A673 (cell line): ENCODE measurements at regions not wholly inside any gene's neighbourhood (a gene's known extent, or its start where the extent isn't known, plus 50 kb on each side); places are given as distances from the start of the nearest gene placed in this dataset.

ENCODE experiments used
- BruUV-seq: library from RNA; stranded (reverse); fragments of 400-500 nt; replicated peaks from 2 replicates; lab custom pipeline; 2021; lab: Mats Ljungman, UMichigan
- CTCF ChIA-PET: fragments of 300-600 bp; sonication (Branson Sonifier 250); formaldehyde crosslinking; loops from one replicate; lab custom pipeline; 2022; ENCODE audit warnings: antibody characterized with exemption; lab: Charles Lee
- POLR2A ChIA-PET: fragments of 300-600 bp; sonication (Branson Sonifier 250); formaldehyde crosslinking; loops from one replicate; lab custom pipeline; 2022; ENCODE audit warnings: antibody characterized with exemption; ENCODE audit not compliant: low non-redundant PET; lab: Charles Lee
- DNase-seq: peaks from one replicate; pipeline ENCODE4 v3.0.0-alpha.2; 2015; ENCODE audit warnings: low spot score
- H3K27ac ChIP-seq: fragments of 200-600 bp; sonication (generic); 2 replicates; pipeline ENCODE4 v1.5.1; 2016; ENCODE audit warnings: mixed run types, low read depth, mild to moderate bottlenecking, mixed read lengths, antibody characterized with exemption, low read length; ENCODE audit not compliant: poor library complexity, severe bottlenecking
- H3K27me3 ChIP-seq: fragments of 200-600 bp; sonication (generic); replicated peaks from 2 replicates; pipeline ENCODE4 v1.6.1; 2017; ENCODE audit warnings: mixed run types, low read depth, mild to moderate bottlenecking, mixed read lengths, antibody characterized with exemption, low read length; ENCODE audit not compliant: insufficient read depth, poor library complexity
- H3K36me3 ChIP-seq: fragments of 200-600 bp; sonication (generic); 2 replicates; pipeline ENCODE4 v1.6.1; 2016; ENCODE audit warnings: mixed run types, mild to moderate bottlenecking, mixed read lengths, antibody characterized with exemption, low read length; ENCODE audit not compliant: insufficient read depth, poor library complexity, severe bottlenecking
- H3K4me1 ChIP-seq: fragments of 200-600 bp; sonication (generic); 2 replicates; pipeline ENCODE4 v1.6.1; 2017; ENCODE audit warnings: mixed run types, mild to moderate bottlenecking, mixed read lengths, antibody characterized with exemption, low read length; ENCODE audit not compliant: insufficient read depth, poor library complexity, severe bottlenecking
- H3K4me3 ChIP-seq: fragments of 200-600 bp; sonication (generic); 2 replicates; pipeline ENCODE4 v1.5.1; 2016; ENCODE audit warnings: low read depth, mixed run types, mild to moderate bottlenecking, mixed read lengths, low read length; ENCODE audit not compliant: poor library complexity, severe bottlenecking
- H3K9me3 ChIP-seq: fragments of 200-600 bp; sonication (generic); 2 replicates; pipeline ENCODE4 v1.6.1; 2016; ENCODE audit warnings: mixed run types, low read depth, mild to moderate bottlenecking, mixed read lengths, antibody characterized with exemption, low read length; ENCODE audit not compliant: poor library complexity, severe bottlenecking
- CTCF ChIP-seq: fragments of 300-800, 200-600 bp; sonication (generic); conservative IDR thresholded peaks from 2 replicates; pipeline ENCODE4 v1.5.1; 2017; ENCODE audit warnings: low read depth, mild to moderate bottlenecking, antibody characterized with exemption, low read length, moderate library complexity, mixed read lengths
- EZH2 ChIP-seq: fragments of 200-600 bp; sonication (generic); IDR thresholded peaks from 2 replicates; pipeline ENCODE4 v1.6.1; 2017; ENCODE audit warnings: borderline replicate concordance, low read depth, mild to moderate bottlenecking, mixed read lengths, antibody characterized with exemption, low read length; ENCODE audit not compliant: poor library complexity, severe bottlenecking
- intact Hi-C: fragments of 100-400 bp; cut with micrococcal nuclease; formaldehyde crosslinking; loops from one replicate; pipeline ENCODE4 v1.10.0; 2022; ENCODE audit not compliant: unreplicated experiment

DNA sequence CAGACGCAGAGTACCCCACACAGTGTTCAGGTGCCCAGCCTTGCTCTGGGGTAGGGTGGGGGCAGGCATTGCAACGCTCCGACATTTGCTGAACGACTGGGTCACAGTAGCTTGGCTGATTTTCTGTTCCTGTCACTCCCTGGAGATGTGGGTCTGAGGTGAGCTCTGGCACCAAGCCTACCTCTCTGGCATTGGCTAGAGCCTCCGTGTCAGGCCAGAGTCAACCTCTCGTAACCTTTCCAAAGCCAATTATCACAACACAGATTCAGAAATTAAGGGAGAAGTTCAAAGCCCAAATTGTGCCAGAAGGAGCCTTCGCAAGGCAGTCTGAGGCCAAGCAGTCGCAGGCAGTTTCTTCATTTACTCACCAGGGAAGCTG, 117.2 kb downstream of the IRS2 start:
- TF ChIP-seq EZH2 (no peak), CTCF (no peak)
- Histone ChIP-seq H3K27me3 (no peaks in the 10 kb centered on the region), H3K4me1 (peaks cover 53% of the 10 kb centered on the region), H3K27ac (peak overlapping the region; percentile 97), H3K4me3 (no peak overlapping the region), H3K9me3 (no peaks in the 10 kb centered on the region), H3K36me3 (no peaks in the 10 kb centered on the region)
- POLR2A ChIA-PET: no interaction called here
- intact Hi-C loops: loop anchor here (5.0 kb wide), 1 partner anchor 108 kb away; no protein-coding TSS in a partner anchor
- BruUV-seq: no TSS peak
- CTCF ChIA-PET: interaction anchor here (0.6 kb wide), 1 partner anchor 34 kb away, joined by 3 read pairs; no protein-coding TSS in a partner anchor
- no peak for DNase-seq

DNA sequence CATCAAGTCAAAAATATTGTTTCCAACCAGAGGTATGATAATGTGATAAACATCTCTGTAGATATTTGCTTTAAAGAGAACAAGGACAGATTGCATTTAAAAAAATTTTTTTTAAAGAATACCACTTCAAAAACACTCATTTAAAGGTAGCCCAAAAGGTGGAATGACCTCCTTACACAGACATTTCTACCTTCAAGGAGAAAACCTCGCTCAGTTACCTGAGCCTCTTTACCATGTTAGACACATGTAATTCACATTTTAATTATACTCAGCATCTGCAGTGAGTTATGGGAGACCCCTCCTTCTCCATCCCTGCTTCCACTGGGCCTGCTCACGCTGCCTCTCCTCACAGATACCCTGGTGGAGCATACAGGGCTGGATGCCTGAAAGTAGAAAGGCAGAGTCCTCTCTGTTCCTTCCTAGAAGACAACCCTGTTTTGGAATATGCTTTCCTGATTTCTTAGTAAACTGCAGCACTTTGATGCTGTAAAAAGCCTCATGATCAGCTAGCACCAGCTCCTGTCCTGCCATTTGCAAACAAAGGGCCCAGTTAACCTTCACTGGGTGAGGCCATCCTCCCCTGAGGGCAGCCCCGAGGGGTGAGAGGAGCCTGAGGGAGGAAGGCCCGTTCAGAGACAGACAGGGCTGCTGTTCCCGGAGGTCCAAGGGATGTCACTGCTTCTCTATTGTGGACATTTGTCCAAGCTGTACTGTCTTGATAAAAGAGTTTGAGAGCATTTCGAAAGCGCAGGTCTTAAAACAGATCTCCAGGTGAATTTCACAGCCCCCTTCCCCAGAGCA, 117.8 kb downstream of the IRS2 start:
- intact Hi-C loops: loop anchor here (5.0 kb wide), 1 partner anchor 109 kb away; no protein-coding TSS in a partner anchor
- POLR2A ChIA-PET: interaction anchor here (0.5 to 0.6 kb wide), 3 partner anchors 111 to 524 kb away, joined by 5 to 12 read pairs (median 10); no protein-coding TSS in a partner anchor
- CTCF ChIA-PET: interaction anchor here (0.6 to 0.8 kb wide), 3 partner anchors 68 to 787 kb away, joined by 3 to 11 read pairs (median 5); no protein-coding TSS in a partner anchor
- Histone ChIP-seq H3K4me3 (no peak overlapping the region), H3K4me1 (peaks cover 53% of the 10 kb centered on the region), H3K27me3 (no peaks in the 10 kb centered on the region), H3K9me3 (no peaks in the 10 kb centered on the region), H3K27ac (peak overlapping the region; percentile 97), H3K36me3 (no peaks in the 10 kb centered on the region)
- TSS peak; percentile 88 for BruUV-seq
- no peak for DNase-seq
- no peak for TF ChIP-seq EZH2
- no peak for TF ChIP-seq CTCF

- H3K9me3 ChIP-seq: no peaks in the 10 kb centered on the region
- TF ChIP-seq CTCF: no peak
- TF ChIP-seq EZH2: no peak
- intact Hi-C loops: loop anchor here (1.0 to 5.0 kb wide), 3 partner anchors 15 to 242 kb away; no protein-coding TSS in a partner anchor
- peaks cover 53% of the 10 kb centered on the region for H3K4me1 ChIP-seq
- ChIA-PET POLR2A (interaction anchor here (0.6 to 1.0 kb wide), 5 partner anchors 15 to 474 kb away, joined by 3 to 12 read pairs (median 6); no protein-coding TSS in a partner anchor), CTCF (interaction anchor here (0.5 to 0.8 kb wide), 5 partner anchors 67 to 788 kb away, joined by 3 to 11 read pairs (median 4); no protein-coding TSS in a partner anchor)
- BruUV-seq: no TSS peak
- no peaks in the 10 kb centered on the region for H3K36me3 ChIP-seq
- DNase-seq: peak; percentile 97
- H3K4me3 ChIP-seq: peak overlapping the region; percentile 22
- H3K27ac ChIP-seq: peak overlapping the region; percentile 97
- no peaks in the 10 kb centered on the region for H3K27me3 ChIP-seq
Measured at GRCh38 chr13:109667807-109668291, 118.5 kb downstream of the IRS2 start.
